ENCODE measurements at regions not wholly inside any gene's neighbourhood (a gene's known extent, or its start where the extent isn't known, plus 50 kb on each side); places are given as distances from the start of the nearest gene placed in this dataset.

DNA sequence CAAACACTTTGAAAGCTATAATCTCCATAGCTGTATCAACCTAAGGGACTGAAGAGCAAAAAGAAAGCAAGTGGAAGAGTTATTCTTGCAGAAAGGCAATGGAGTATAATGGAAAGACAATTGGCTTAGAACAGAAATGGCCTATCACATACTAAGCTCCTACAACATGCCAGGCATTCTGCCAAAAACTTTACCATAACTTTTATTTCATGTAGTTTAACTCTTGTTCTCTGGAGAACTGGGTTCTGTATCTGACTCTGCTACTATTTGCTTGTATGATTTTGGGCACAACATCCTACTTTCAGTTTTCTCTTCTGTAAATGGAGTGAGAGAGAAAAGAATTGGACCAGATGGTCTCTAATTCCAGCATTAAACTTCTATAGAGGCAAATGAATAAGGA, 449.1 kb downstream of the GPATCH2 start:
- no peak for DNase-seq
- intact Hi-C loops (cut with DNase I), result no loop called here
- Histone ChIP-seq H3K27ac (no peak overlapping the region), H3K4me1 (no peaks in the 10 kb centered on the region), H3K4me3 (replicated peaks in 1 of 3) (no peak overlapping the region), H3K27me3 (no peaks in the 10 kb centered on the region), H3K36me3 (no peaks in the 10 kb centered on the region), H3K9me3 (no peaks in the 10 kb centered on the region)
- TF ChIP-seq, protein P1, sequence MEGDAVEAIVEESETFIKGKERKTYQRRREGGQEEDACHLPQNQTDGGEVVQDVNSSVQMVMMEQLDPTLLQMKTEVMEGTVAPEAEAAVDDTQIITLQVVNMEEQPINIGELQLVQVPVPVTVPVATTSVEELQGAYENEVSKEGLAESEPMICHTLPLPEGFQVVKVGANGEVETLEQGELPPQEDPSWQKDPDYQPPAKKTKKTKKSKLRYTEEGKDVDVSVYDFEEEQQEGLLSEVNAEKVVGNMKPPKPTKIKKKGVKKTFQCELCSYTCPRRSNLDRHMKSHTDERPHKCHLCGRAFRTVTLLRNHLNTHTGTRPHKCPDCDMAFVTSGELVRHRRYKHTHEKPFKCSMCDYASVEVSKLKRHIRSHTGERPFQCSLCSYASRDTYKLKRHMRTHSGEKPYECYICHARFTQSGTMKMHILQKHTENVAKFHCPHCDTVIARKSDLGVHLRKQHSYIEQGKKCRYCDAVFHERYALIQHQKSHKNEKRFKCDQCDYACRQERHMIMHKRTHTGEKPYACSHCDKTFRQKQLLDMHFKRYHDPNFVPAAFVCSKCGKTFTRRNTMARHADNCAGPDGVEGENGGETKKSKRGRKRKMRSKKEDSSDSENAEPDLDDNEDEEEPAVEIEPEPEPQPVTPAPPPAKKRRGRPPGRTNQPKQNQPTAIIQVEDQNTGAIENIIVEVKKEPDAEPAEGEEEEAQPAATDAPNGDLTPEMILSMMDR (IDR thresholded peaks at IDR 0.05), result no peak
- no peak for TF ChIP-seq POLR2A (IDR thresholded peaks at IDR 0.05)

DNA sequence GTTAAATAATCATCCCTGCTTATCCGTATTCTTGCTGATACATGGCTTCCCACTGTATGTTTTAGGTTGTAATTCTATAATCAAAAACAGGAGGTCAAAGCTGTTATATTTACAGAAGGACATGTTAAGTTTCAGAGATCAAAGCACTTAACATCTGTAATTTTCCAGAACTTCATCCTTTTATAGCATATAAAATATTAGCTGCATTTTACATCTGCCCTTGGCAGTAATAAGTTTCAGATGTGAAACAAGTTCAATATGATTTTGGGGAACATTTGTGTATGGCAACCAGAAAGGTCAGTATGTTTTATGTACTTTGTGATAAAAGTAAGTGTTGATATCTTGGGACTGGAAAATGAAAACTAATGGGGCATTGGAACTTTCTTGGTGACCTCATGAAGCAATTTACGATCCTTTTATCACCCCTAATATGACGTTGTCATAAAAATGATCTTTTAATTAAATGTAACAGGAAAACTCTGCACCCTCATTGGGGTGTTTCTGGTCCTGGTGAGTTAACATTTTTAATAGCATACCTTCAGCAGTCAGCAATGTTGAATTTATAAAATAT, 449.6 kb downstream of the GPATCH2 start:
- Histone ChIP-seq H3K4me1 (no peaks in the 10 kb centered on the region), H3K27ac (no peak overlapping the region), H3K36me3 (no peaks in the 10 kb centered on the region), H3K27me3 (no peaks in the 10 kb centered on the region), H3K4me3 (replicated peaks in 1 of 3) (no peak overlapping the region), H3K9me3 (no peaks in the 10 kb centered on the region)
- intact Hi-C loops (cut with DNase I), result no loop called here
- TF ChIP-seq, protein P1 (IDR thresholded peaks at IDR 0.05), result no peak
- no peak for TF ChIP-seq POLR2A (IDR thresholded peaks at IDR 0.05)
- DNase-seq, result no peak
- WGBS, 2 donors, result 78 to 79% methylated on average over 3 of the region's 3 CpGs

DNA sequence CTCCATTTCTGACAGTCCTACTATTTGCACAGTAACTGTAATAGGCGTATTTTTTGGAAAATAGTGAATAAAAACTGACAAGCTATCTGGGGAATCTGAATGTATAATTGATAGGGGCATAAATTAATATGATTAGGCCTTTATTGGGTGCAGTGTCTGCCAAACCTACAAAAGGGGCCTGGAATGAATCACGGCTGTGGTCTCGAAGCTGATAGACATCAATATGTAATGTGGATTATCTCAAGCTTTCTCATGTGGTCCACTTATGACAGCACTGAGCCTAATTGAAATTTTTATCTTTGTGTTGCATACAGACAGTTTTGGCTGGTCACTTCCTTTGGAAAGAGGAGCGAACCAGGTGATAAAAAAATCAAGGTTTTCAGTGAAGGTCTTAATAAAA, 450.4 kb downstream of the GPATCH2 start:
- no peak overlapping the region for H3K4me3 ChIP-seq (replicated peaks in 1 of 3)
- no peaks in the 10 kb centered on the region for H3K4me1 ChIP-seq
- H3K36me3 ChIP-seq, result no peaks in the 10 kb centered on the region
- TF ChIP-seq, protein P1 (IDR thresholded peaks at IDR 0.05), result no peak
- no peak for TF ChIP-seq POLR2A (IDR thresholded peaks at IDR 0.05)
- no peak overlapping the region for H3K27ac ChIP-seq
- 83 to 86% methylated on average over 4 of the region's 4 CpGs for WGBS, 2 donors
- H3K9me3 ChIP-seq, result no peaks in the 10 kb centered on the region
- H3K27me3 ChIP-seq, result no peaks in the 10 kb centered on the region
- DNase-seq, result no peak
- intact Hi-C loops (cut with DNase I), result no loop called here

DNA sequence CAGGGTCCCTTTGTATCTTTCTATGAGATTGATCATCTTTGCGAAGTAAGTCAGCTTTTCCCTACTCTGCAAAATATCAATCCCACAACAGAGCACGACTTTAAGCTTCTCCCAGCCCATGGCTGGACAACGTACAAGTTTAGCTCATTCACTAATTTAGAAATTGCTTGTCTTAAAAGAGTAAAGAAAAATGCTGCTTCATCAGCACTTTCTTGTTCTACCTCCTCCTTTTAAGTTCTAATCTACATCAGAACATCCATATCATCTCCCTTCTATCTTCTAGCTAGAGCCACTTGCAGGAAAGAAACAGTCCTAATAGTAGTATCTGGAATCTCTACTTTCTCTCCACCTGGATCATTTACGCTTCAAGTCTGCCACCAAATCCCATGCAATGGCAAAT, 441.2 kb upstream of the ESRRG start:
- intact Hi-C loops (cut with DNase I), result no loop called here
- TF ChIP-seq POLR2A (IDR thresholded peaks at IDR 0.05), result no peak
- TF ChIP-seq, protein P1 (IDR thresholded peaks at IDR 0.05), result no peak
- H3K27ac ChIP-seq, result no peak overlapping the region
- H3K4me3 ChIP-seq (replicated peaks in 1 of 3), result no peak overlapping the region
- H3K9me3 ChIP-seq, result no peaks in the 10 kb centered on the region
- H3K36me3 ChIP-seq, result no peaks in the 10 kb centered on the region
- WGBS, 2 donors, result 90 to 91% methylated on average over 4 of the region's 4 CpGs
- H3K4me1 ChIP-seq, result no peaks in the 10 kb centered on the region
- no peak for DNase-seq
- no peaks in the 10 kb centered on the region for H3K27me3 ChIP-seq

DNA sequence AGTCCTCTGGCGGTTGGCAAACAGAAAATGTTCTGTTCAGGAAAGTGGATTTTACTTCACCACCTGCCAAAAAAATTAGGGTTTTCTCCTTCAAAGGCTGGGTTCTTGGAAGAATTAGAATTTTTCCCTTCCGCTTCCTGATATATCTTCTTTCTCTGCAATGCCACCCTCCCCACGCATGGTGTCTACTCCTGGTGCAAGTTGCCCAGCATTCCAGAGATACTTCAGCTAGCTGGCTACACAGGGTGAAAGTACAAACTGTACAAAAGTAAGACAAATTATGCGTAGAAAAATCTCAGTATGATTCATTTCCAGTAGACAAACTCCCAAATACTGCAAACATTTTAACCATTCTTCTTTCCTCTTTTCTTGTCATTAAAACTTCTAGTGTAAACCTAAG, 430.1 kb upstream of the ESRRG start:
- Histone ChIP-seq H3K27ac (no peak overlapping the region), H3K4me1 (no peaks in the 10 kb centered on the region), H3K9me3 (no peaks in the 10 kb centered on the region), H3K36me3 (no peaks in the 10 kb centered on the region), H3K27me3 (no peaks in the 10 kb centered on the region), H3K4me3 (replicated peaks in 1 of 3) (no peak overlapping the region)
- intact Hi-C loops (cut with DNase I), result no loop called here
- no peak for TF ChIP-seq POLR2A (IDR thresholded peaks at IDR 0.05)
- TF ChIP-seq, protein P1 (IDR thresholded peaks at IDR 0.05), result no peak
- no peak for DNase-seq
- 79 to 82% methylated on average over 4 of the region's 4 CpGs for WGBS, 2 donors
